H1 (cell line): ENCODE measurements at regions not wholly inside any gene's neighbourhood (a gene's known extent, or its start where the extent isn't known, plus 50 kb on each side); places are given as distances from the start of the nearest gene placed in this dataset.

Experiments used
- TF ChIP-seq, protein P1 (sequence below): fragments of 300-600 bp; sonication (generic); IDR thresholded peaks from 2 replicates; pipeline ENCODE4 v1.7.1; 2012; ENCODE audit warnings: low read length, moderate library complexity, mild to moderate bottlenecking, inconsistent platforms; ENCODE audit not compliant: insufficient replicate concordance

DNA sequence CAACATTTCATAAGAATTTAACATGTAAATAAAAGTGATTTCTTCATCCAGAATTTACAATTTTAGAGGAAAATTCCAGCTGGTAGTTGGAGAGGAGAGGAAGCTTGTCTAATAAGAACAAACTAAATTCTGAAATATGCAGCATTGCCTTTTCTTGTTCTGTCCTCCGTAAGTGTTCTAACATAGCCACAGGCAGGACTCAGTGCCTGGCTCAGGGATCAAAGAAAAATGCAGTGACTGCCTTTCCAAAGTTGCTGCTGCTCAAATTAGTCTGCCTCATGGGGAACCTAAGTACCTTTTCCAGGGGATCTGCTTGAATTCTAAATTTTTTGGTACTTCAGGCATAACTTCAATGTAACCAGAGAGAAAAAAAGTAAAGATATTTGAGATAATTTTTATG lies 713.0 kb upstream of the CADM2 start (continued):
- TF ChIP-seq, protein P1, sequence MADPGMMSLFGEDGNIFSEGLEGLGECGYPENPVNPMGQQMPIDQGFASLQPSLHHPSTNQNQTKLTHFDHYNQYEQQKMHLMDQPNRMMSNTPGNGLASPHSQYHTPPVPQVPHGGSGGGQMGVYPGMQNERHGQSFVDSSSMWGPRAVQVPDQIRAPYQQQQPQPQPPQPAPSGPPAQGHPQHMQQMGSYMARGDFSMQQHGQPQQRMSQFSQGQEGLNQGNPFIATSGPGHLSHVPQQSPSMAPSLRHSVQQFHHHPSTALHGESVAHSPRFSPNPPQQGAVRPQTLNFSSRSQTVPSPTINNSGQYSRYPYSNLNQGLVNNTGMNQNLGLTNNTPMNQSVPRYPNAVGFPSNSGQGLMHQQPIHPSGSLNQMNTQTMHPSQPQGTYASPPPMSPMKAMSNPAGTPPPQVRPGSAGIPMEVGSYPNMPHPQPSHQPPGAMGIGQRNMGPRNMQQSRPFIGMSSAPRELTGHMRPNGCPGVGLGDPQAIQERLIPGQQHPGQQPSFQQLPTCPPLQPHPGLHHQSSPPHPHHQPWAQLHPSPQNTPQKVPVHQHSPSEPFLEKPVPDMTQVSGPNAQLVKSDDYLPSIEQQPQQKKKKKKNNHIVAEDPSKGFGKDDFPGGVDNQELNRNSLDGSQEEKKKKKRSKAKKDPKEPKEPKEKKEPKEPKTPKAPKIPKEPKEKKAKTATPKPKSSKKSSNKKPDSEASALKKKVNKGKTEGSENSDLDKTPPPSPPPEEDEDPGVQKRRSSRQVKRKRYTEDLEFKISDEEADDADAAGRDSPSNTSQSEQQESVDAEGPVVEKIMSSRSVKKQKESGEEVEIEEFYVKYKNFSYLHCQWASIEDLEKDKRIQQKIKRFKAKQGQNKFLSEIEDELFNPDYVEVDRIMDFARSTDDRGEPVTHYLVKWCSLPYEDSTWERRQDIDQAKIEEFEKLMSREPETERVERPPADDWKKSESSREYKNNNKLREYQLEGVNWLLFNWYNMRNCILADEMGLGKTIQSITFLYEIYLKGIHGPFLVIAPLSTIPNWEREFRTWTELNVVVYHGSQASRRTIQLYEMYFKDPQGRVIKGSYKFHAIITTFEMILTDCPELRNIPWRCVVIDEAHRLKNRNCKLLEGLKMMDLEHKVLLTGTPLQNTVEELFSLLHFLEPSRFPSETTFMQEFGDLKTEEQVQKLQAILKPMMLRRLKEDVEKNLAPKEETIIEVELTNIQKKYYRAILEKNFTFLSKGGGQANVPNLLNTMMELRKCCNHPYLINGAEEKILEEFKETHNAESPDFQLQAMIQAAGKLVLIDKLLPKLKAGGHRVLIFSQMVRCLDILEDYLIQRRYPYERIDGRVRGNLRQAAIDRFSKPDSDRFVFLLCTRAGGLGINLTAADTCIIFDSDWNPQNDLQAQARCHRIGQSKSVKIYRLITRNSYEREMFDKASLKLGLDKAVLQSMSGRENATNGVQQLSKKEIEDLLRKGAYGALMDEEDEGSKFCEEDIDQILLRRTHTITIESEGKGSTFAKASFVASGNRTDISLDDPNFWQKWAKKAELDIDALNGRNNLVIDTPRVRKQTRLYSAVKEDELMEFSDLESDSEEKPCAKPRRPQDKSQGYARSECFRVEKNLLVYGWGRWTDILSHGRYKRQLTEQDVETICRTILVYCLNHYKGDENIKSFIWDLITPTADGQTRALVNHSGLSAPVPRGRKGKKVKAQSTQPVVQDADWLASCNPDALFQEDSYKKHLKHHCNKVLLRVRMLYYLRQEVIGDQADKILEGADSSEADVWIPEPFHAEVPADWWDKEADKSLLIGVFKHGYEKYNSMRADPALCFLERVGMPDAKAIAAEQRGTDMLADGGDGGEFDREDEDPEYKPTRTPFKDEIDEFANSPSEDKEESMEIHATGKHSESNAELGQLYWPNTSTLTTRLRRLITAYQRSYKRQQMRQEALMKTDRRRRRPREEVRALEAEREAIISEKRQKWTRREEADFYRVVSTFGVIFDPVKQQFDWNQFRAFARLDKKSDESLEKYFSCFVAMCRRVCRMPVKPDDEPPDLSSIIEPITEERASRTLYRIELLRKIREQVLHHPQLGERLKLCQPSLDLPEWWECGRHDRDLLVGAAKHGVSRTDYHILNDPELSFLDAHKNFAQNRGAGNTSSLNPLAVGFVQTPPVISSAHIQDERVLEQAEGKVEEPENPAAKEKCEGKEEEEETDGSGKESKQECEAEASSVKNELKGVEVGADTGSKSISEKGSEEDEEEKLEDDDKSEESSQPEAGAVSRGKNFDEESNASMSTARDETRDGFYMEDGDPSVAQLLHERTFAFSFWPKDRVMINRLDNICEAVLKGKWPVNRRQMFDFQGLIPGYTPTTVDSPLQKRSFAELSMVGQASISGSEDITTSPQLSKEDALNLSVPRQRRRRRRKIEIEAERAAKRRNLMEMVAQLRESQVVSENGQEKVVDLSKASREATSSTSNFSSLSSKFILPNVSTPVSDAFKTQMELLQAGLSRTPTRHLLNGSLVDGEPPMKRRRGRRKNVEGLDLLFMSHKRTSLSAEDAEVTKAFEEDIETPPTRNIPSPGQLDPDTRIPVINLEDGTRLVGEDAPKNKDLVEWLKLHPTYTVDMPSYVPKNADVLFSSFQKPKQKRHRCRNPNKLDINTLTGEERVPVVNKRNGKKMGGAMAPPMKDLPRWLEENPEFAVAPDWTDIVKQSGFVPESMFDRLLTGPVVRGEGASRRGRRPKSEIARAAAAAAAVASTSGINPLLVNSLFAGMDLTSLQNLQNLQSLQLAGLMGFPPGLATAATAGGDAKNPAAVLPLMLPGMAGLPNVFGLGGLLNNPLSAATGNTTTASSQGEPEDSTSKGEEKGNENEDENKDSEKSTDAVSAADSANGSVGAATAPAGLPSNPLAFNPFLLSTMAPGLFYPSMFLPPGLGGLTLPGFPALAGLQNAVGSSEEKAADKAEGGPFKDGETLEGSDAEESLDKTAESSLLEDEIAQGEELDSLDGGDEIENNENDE, result no peak
